GM18499 (cell line): ENCODE measurements at regions not wholly inside any gene's neighbourhood (a gene's known extent, or its start where the extent isn't known, plus 50 kb on each side); places are given as distances from the start of the nearest gene placed in this dataset.

ENCODE experiments used
- ATAC-seq: cut with Tn5 transposase; IDR thresholded peaks from one replicate; pipeline ENCODE4 v1.9.1; 2021; ENCODE audit warnings: moderate number of reproducible peaks; ENCODE audit not compliant: insufficient read depth, unreplicated experiment

DNA sequence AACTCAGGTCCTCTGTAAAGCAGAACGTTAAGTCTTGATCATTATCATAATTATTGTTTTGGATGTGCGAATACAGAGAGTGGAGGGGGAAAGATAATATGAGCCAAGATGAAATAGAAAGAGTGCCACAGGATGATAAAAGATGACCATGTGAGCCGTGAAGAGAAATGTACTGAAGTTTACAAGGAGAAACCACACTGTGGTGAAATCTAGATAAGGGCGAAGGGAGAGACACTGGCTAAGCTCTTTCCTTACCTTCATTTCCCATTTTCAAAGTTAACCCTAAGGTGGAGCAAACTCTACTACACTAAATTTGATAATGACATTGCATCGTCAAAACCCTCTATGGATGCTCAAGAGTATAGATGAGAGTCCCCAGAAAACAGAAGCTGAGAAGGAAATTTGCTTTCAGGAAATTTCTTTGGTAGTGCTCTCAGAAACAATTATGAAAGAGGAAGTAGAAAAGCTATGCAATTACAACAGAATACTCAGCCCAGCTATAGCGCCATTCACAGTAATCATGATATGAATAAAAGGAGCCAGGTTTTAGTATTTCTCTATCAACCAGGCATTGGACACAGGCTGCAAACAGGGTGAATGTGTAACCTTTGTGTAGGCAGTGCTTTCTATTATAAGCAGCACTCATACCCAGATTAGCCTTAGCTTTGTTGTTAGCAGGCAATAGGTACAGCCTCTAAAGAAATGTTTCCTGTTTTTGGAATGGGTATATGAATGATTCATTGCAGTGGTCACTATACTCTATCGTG, 1080.7 kb downstream of the GRIK2 start:
- ATAC-seq: no peak

DNA sequence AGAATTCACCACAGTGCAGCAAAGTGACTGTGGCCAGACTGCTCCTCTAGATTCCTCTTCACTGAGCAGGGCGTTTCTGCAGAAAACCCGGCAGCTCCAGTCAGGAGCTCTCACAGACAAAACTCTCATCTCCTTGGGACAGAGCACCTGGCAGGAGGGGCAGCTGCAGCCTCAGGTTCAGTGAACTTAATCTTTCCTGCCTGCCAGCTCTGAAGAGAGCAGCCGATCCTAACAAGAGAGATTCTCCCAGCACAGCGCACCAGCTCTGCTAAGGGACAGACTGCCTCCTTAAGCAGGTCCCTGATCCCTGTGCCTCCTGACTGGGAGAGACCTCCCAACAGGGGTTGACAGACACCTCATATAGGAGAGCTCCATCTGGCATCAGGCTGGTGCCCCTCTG, 1065.5 kb downstream of the GRIK2 start:
- no peak for ATAC-seq

DNA sequence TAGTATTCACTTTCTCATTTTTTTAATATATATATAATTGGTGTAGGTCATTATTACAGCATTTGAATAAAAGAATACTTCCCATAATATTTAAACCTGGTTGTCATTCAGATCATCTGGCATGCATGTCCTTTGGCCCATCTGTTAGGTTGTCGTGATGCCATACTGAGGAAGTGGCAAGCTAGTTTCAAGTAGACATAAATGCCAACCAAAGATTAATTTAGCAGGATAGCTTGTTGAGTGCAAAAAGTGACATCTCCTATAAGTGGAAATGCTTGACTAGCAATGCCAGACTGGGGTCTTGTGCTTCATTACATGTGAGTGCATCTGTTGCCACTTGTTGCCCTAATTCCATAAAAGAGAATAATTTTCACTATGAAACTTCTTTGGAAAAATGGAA, 1044.7 kb downstream of the GRIK2 start:
- no peak for ATAC-seq

DNA sequence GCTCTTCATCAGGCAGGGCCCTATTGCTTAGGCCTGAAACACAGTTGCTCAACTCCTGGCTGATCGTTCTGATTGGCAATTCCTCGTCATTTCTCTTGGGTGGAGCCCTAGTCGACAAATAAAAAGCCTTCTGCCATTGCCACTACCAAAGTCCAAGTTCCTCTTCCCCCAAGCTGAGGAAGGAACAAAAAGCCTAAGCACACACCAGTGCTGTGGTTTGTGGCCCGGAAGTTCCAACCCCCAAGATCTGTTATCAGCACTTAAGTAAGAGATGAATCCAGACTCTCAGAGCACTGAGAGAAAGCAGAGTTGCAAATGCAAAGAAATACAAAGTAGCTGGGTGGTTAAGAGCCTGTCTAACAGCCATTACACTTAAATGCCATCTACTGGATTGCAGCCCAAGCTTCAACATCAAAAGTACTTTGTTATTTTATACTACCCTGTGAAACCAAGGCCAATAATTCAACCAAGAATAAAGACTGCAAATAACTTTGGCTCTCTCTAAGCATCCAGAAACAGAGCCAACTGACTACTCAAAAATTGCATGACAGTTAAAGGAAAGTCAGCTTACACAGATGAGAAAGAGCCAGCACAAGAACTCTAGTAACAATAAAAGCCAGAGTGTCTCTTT, 1024.0 kb downstream of the GRIK2 start:
- ATAC-seq: no peak

DNA sequence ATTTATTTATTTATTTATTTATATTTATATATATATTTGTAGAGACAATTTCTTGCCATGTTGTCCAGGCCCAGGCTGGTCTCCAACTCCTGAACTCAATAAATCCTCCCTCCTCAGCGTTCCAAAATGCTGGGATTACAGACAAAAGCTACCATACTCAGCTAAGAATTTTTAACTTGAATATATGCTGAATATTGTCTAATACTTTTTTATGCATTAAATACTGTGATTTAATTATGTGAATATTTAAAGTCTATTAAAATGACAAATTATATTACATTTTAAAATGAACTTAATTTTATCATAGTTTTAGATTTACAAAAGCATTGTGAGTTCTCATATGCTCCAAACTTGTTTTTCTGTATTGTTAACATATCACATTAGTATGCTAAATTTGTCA, 1022.4 kb downstream of the GRIK2 start:
- no peak for ATAC-seq

DNA sequence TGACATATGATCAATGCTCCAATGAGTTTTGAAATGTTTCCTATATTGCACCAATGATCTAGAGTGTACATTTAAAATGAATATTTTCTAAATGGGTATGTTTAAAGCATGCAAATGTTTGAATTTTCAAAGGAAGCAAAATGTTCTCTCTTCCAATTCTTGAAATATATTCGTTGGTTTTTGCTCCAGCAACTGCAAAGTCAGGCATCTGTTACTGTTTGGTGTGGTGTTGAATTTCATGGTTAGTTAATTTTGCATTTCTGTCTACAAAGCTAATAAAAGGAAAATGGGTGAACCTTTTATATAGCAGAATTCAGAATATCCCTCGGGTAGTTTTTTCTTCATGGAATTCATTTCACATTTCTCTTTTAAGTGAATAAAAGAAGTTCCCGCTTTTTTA, 1018.3 kb downstream of the GRIK2 start:
- no peak for ATAC-seq

DNA sequence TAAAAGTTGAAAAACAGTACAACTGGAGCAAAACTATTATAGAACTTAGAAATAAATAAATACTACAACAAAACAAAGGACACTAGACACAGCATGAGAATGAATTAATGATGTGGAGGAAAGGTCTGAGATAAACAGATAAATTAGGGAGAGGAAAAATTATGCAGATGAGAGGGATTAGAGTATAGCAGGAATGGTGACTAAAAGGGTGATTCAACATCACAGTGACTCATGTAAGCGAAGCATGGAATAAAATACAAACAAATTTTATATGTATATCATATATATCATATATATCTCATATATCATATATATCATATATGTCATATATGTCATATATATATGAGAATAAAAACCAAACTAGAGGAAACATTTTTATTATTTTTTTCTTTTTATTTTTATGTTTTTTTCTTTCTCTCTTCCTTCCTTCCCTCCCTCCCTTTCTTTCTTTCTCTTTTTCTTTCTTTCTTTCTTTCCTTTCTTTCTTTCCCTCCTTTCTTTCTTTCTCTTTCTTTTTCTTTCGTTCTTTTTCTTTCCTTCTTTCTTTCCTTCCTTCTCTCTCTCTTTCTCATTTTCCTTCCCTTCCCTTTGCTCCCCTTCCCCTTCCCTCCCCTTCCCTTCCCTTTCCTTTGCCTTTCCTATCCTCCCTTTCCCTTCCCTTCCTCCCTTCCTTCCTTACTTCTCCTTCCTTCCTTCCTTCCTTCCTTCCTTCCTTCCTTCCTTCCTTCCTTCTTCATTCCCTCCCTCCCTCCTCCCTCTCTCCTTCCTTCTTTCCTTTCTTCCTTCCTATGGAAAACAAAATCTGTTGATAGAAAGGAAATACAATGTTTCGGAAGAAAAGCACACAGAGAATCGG, 1014.6 kb downstream of the GRIK2 start:
- ATAC-seq: no peak

DNA sequence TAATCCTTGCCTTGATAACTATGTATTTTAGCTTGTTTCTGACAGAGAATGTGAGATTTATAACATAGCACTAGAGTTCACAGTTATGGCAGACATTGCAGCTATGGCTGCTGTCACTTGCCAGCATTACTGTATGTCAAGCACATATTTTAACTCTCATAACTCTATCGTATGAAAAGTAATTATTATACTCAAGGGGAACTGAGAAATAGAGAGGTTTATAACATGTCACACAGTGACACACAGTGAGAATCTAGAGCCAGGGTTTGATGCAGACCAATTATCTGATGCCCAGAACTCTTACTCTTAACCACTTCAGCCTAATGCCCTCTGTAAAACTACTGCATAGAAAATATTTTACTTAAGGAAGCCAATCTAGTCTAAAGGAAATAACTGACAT, 1012.4 kb downstream of the GRIK2 start:
- ATAC-seq: no peak

DNA sequence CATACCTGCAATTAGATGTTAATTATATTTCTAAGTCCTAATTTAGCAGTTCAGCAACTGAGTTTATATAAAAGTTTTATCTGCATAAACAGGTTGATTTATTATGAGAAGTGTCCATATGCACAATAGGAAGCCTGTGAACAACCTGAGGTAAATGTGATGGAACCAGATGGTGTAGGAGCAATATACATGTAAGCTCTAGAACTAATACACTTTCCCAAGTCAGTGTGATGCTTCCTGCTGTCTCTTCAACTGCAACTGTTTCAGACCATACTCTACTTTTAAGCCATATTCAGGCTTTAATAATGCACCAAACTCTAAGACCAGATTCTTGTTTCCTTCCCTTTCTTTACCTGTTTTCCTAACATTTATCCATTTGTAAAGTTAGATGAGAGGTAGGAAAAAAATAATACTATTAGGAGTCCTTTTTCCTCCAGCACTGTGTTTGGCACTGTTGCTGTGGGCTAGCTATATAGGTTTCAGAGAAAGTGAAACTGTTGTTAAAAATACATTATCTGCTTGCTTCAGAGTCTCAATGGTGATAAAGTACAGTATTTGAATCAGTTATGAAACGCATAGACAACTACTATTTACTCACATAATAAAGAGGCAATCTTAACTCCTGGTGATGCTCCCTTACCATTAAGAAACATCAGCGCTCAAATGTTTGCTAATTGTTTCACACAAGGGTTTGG, 1009.3 kb downstream of the GRIK2 start:
- no peak for ATAC-seq

DNA sequence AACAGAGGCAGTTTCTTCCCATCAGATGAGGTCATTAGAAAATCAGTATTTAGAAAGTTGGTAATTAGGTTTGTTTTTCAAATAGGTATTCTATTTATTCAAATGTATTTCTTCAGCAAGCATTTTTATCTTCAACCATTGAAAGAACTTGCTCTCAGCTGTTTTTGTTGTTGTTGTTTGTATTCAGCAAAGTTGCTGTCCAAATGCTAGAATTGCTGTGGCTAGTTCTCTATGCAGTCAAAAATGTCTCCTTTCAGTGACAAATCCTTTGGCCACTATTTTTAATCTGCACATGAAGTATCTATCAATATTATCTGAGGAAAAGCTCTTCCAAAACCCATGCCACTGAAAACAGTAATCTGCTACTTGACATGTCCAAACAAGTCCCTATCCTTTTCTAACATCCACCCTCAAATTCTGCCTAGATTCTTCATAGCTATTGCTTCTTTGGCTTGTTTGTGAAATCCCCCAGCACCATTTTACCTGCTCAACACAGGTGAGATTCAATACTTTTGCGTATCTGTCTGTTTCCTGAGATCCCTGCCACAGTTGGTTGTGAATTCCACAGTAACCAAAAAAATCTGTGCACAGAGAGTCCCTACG, 1005.4 kb downstream of the GRIK2 start:
- no peak for ATAC-seq

DNA sequence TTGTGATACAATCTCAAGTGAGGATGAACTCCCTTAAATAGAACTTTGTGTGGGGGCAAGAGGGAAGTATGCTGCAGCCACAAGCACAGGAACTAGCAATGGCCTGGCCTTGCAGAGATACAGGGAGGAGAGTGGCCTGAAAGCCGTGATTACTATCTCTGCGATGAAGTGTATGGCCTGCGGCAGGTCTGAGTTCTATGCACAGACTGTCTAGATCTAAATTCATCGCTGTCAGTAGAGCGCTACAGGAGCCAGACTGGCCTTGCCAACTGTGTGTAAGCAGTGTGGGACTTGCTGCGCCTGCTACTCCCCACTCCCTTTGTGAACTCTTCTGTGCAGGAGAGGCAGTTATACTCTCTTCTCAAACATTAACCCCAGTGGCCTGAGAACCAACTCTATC, 997.0 kb downstream of the GRIK2 start:
- ATAC-seq: no peak

DNA sequence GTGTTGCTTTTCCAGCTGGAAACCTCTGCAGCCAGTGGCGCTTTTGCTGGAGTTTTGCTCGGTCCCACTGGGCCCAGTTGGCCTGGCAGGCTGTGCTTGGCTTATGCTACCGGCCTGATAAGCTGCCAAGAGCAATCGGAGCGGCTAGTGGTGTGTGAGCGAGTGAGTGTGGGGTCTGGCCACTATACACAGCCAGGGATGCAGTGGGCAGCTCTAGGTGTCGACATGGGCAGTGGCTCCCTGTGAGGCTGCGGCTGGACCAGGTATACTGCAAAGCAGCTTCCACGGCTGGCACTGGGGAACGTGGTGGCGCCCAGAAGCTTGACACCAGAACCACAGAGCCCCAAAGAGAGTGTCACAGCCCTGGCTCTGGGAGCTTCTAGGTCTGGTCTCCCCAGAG, 996.5 kb downstream of the GRIK2 start:
- no peak for ATAC-seq

DNA sequence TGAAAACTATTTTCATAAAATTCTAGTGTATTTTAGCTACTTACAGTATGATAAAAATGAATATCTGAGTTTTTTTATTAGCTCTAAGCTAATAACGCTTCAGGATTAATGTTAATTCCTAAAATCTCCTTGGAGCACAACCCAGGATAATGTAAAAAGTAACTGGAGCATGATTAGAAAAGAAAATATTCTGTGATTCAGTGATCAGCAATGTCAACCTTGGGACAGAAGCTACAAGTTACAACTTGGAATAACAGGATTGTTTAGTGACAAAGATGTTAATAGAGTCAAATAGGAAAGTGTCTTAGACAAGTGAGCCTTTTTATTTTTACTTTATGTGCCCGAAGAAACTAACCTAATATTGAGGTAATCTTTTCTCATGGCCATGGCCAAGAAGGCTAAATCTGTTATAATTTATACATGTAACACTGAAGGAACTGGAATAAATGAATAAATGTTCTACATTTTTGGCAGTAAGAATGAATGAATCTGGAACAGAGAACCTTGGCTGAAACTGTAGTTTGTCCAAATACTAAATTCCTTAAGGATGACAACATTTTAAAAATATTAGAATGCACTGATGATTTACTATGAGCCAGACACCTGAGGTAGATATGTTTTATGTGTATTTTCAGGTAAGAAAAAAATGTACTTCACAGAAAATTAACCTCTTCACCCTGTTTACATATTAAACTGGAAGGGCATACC, 994.0 kb downstream of the GRIK2 start:
- no peak for ATAC-seq

DNA sequence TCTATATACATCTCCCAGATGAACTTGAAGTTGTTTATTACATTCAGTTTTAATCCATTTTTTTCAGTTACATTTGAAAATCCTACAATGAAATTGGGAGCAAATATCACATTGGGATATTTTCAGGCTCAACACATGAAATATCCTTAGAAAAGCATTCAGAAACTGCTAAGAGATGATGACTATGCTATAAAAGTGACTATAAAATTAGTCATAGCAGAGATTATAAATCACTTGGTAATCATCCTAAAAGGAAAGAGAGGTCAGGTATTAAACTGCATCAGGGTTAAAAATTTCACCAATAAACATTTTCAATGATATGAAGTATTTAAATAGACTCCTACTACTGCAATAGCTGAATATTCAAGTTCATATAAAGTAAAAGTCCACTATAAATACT, 987.7 kb downstream of the GRIK2 start:
- ATAC-seq: no peak

DNA sequence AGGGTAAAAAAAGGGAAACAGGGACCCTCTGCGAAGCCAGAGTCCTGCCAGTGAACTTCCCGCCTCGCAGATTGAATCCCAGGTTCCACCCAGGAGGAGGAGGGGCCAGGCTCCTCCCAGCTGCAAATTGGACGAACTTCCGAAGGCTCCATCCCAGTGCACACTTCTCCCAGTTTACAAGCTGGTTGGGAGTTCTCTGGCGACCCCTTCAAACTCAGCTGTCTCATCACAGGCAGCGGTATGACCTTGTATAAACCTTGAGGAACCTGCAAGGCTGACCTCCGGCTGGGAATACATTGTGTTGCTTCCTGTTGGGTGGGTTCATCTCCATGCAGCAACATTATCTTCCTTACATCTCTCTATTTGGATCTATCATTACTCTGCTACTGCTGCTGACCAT, 962.7 kb downstream of the GRIK2 start:
- ATAC-seq: no peak

DNA sequence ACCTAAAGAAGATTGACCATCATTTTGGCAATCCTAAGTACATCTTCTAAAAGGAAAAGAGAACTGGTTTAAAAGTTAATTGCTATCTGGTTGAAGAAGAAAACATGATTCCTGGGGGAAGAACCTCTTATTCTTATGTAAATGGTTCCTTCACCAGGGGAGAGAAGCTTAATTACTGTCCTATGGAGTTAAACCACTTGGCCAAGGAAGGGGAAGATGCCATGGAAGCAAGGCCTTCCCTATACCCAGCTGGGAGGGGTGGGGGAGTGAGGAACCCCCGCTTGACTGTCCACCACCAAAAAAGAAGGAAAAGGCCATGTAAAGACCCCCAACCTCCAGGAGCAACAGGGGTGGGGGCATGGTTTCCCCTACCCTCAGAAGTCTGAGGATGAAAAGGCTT, 962.1 kb downstream of the GRIK2 start:
- ATAC-seq: no peak

DNA sequence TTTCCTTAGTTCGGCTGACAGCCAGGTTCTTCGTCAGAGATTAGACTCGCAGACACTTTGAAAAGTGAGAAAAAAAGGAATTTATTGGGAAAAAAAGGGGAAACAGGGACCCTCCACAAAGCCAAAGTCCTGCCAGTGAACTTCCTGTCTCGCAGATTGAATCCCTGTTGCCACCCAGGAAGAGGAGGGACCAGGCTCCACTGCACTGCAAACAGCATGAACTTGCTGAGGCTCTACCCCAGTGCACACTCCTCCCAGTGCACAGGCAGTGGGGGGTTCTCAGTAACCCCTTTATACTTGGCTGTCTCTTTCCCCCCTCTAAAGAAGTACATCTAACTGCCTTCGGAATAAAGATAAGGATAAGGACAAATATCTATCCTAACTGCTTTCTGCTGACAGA, 959.0 kb downstream of the GRIK2 start:
- ATAC-seq: no peak

DNA sequence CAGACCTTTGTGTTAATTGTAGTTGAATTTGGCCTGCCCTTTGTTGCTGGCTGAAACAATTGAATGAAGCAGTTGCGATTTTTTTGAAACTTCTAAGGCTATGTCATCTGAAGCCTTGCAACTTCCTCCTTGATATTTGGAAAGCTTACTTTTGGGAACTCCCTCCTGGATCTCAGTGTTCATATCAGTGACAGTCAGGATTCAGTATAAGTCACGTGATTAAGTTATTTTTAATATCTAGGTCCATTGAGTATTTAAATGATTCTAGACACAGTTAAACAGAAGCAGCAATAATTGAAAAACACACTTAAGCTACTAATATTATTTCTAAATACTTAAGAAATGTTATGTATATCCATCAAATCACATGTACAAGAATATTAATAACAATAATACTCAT, 951.3 kb downstream of the GRIK2 start:
- ATAC-seq: no peak

DNA sequence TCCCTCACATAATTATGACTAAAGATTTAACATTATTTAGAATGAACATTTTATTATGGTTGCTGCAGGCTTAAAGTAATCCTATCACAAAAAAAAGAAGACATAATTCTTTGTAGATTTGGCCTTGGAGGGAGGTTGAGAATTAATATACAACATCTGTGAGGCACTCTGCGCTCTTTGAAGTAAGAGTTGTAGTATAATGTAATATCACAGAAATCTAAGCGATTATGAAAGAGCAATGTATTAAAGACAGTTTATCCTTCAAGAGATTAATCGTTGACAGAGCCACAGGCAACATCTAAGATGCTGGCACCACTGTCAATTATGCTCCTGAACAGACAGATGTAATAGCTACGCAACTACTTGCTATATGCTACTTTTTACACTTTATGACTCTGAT, 946.8 kb downstream of the GRIK2 start:
- no peak for ATAC-seq

DNA sequence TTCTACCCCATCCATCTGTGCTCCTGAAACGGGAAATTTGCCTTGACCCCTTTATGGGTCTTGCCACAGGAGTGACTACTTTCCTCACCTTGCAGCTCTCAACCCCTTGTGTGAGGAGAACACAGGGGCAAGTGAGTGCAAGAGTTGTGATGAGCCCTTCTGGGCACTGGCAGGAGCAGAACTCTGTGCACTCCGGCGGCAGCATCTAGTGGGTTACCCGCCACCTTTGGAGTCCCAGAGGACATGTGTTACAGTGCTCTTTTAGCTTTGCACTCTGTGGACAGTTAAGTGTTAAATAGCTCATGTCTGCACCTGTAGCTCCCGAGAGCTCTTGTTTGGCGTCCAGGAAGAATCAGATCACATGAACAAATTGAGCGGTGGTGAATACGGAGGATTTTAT, 940.2 kb downstream of the GRIK2 start:
- no peak for ATAC-seq
